GM21786 (cell line): ENCODE measurements at regions not wholly inside any gene's neighbourhood (a gene's known extent, or its start where the extent isn't known, plus 50 kb on each side); places are given as distances from the start of the nearest gene placed in this dataset.

Experiments used
- ATAC-seq: cut with Tn5 transposase; IDR thresholded peaks from one replicate; pipeline ENCODE4 v1.9.1; 2021; ENCODE audit not compliant: unreplicated experiment

- no peak for ATAC-seq
These were observed 941.6 kb upstream of the CDH8 start for GRCh38 chr16:62977876-62978275.

- no peak for ATAC-seq
These were observed 938.2 kb upstream of the CDH8 start for GRCh38 chr16:62974424-62974823.

GRCh38 chr16:62970851-62971250 is 934.6 kb upstream of the CDH8 start:
- no peak for ATAC-seq

GRCh38 chr16:62969711-62970318 is 933.6 kb upstream of the CDH8 start:
- no peak for ATAC-seq

GRCh38 chr16:62967611-62968010 is 931.4 kb upstream of the CDH8 start:
- no peak for ATAC-seq

GRCh38 chr16:62967163-62967562 is 930.9 kb upstream of the CDH8 start:
- ATAC-seq: no peak

GRCh38 chr16:62966626-62967025 is 930.4 kb upstream of the CDH8 start:
- no peak for ATAC-seq

GRCh38 chr16:62965831-62966230 is 929.6 kb upstream of the CDH8 start:
- ATAC-seq: no peak

GRCh38 chr16:62963846-62964245 is 927.6 kb upstream of the CDH8 start:
- no peak for ATAC-seq

GRCh38 chr16:62955033-62955349 is 918.8 kb upstream of the CDH8 start:
- ATAC-seq: no peak

- no peak for ATAC-seq
These were observed 918.1 kb upstream of the CDH8 start for GRCh38 chr16:62954144-62955032.

- no peak for ATAC-seq
These were observed 914.1 kb upstream of the CDH8 start for GRCh38 chr16:62950351-62950750.

- no peak for ATAC-seq
These were observed 904.3 kb upstream of the CDH8 start for GRCh38 chr16:62940569-62940968.

- no peak for ATAC-seq
These were observed 903.4 kb upstream of the CDH8 start for GRCh38 chr16:62939687-62940086.

- ATAC-seq: no peak
These were observed 897.7 kb upstream of the CDH8 start for GRCh38 chr16:62933929-62934328.

- no peak for ATAC-seq
These were observed 893.4 kb upstream of the CDH8 start for GRCh38 chr16:62929593-62929992.

- no peak for ATAC-seq
These were observed 890.9 kb upstream of the CDH8 start for GRCh38 chr16:62927122-62927521.

- no peak for ATAC-seq
These were observed 890.0 kb upstream of the CDH8 start for GRCh38 chr16:62926121-62926801.

- no peak for ATAC-seq
These were observed 885.7 kb upstream of the CDH8 start for GRCh38 chr16:62921904-62922303.

GRCh38 chr16:62913924-62914323 is 877.7 kb upstream of the CDH8 start:
- ATAC-seq: no peak

- no peak for ATAC-seq
These were observed 877.1 kb upstream of the CDH8 start for GRCh38 chr16:62913333-62913732.

GRCh38 chr16:62909597-62909996 is 873.4 kb upstream of the CDH8 start:
- no peak for ATAC-seq
